ENCODE measurements at regions not wholly inside any gene's neighbourhood (a gene's known extent, or its start where the extent isn't known, plus 50 kb on each side); places are given as distances from the start of the nearest gene placed in this dataset.

GRCh38 chr14:42664190-42664589, 1057.5 kb downstream of the LRFN5 start:
- Histone ChIP-seq H3K27ac (ENCODE audit: low read depth in 1 of 3, low read length in 2 of 3) (no peak overlapping the region), H3K27me3 (ENCODE audit: control insufficient read depth in 3 of 3, insufficient read depth in 3 of 3, low read length in 3 of 3) (no peaks in the 10 kb centered on the region), H3K9me3 (ENCODE audit: control insufficient read depth in 2 of 2, insufficient read depth in 1 of 2, low read depth in 1 of 2, low read length in 1 of 2) (peaks cover 3 to 6% of the 10 kb centered on the region in 2 donors), H3K4me3 (ENCODE audit: low read depth in 1 of 3, low read length in 3 of 3) (no peak overlapping the region), H3K4me1 (ENCODE audit: control insufficient read depth in 3 of 3, insufficient read depth in 2 of 3, low read depth in 1 of 3, low read length in 2 of 3) (no peaks in the 10 kb centered on the region), H3K36me3 (ENCODE audit: control insufficient read depth in 3 of 3, insufficient read depth in 2 of 3, low read depth in 1 of 3, low read length in 3 of 3) (no peaks in the 10 kb centered on the region)
- DNase-seq (no peak), FAIRE-seq (no peak)
- WGBS, 3 donors = 13 to 41% (median 19%) methylated on average over 1 of the region's 1 CpG

- 71 to 77% (median 71%) methylated on average over 2 of the region's 2 CpGs for WGBS, 3 donors
- H3K4me3 ChIP-seq (ENCODE audit: low read depth in 1 of 3, low read length in 3 of 3) = no peak overlapping the region
- H3K9me3 ChIP-seq (ENCODE audit: control insufficient read depth in 2 of 2, insufficient read depth in 1 of 2, low read depth in 1 of 2, low read length in 1 of 2) = no peaks in the 10 kb centered on the region
- no peak overlapping the region for H3K27ac ChIP-seq (ENCODE audit: low read depth in 1 of 3, low read length in 2 of 3)
- no peaks in the 10 kb centered on the region for H3K4me1 ChIP-seq (ENCODE audit: control insufficient read depth in 3 of 3, insufficient read depth in 2 of 3, low read depth in 1 of 3, low read length in 2 of 3)
- no peak for FAIRE-seq
- DNase-seq = no peak
- no peaks in the 10 kb centered on the region for H3K36me3 ChIP-seq (ENCODE audit: control insufficient read depth in 3 of 3, insufficient read depth in 2 of 3, low read depth in 1 of 3, low read length in 3 of 3)
- H3K27me3 ChIP-seq (ENCODE audit: control insufficient read depth in 3 of 3, insufficient read depth in 3 of 3, low read length in 3 of 3) = no peaks in the 10 kb centered on the region
Measured at GRCh38 chr14:42654707-42655106, 1048.0 kb downstream of the LRFN5 start.

- FAIRE-seq (no peak), DNase-seq (no peak)
- H3K27me3 ChIP-seq (ENCODE audit: control insufficient read depth in 3 of 3, insufficient read depth in 3 of 3, low read length in 3 of 3) = no peaks in the 10 kb centered on the region
- no peak overlapping the region for H3K27ac ChIP-seq (ENCODE audit: low read depth in 1 of 3, low read length in 2 of 3)
- H3K36me3 ChIP-seq (ENCODE audit: control insufficient read depth in 3 of 3, insufficient read depth in 2 of 3, low read depth in 1 of 3, low read length in 3 of 3) = no peaks in the 10 kb centered on the region
- no peaks in the 10 kb centered on the region for H3K4me1 ChIP-seq (ENCODE audit: control insufficient read depth in 3 of 3, insufficient read depth in 2 of 3, low read depth in 1 of 3, low read length in 2 of 3)
- no peak overlapping the region for H3K4me3 ChIP-seq (ENCODE audit: low read depth in 1 of 3, low read length in 3 of 3)
- WGBS, 3 donors = 77 to 87% (median 79%) methylated on average over 3 of the region's 3 CpGs
- no peaks in the 10 kb centered on the region for H3K9me3 ChIP-seq (ENCODE audit: control insufficient read depth in 2 of 2, insufficient read depth in 1 of 2, low read depth in 1 of 2, low read length in 1 of 2)
Measured at GRCh38 chr14:42642787-42643186, 1036.1 kb downstream of the LRFN5 start.

- Histone ChIP-seq H3K27me3 (ENCODE audit: control insufficient read depth in 3 of 3, insufficient read depth in 3 of 3, low read length in 3 of 3) (no peaks in the 10 kb centered on the region), H3K9me3 (ENCODE audit: control insufficient read depth in 2 of 2, insufficient read depth in 1 of 2, low read depth in 1 of 2, low read length in 1 of 2) (no peaks in the 10 kb centered on the region), H3K27ac (ENCODE audit: low read depth in 1 of 3, low read length in 2 of 3) (no peak overlapping the region), H3K36me3 (ENCODE audit: control insufficient read depth in 3 of 3, insufficient read depth in 2 of 3, low read depth in 1 of 3, low read length in 3 of 3) (no peaks in the 10 kb centered on the region), H3K4me3 (ENCODE audit: low read depth in 1 of 3, low read length in 3 of 3) (no peak overlapping the region), H3K4me1 (ENCODE audit: control insufficient read depth in 3 of 3, insufficient read depth in 2 of 3, low read depth in 1 of 3, low read length in 2 of 3) (no peaks in the 10 kb centered on the region)
- DNase-seq (no peak), FAIRE-seq (no peak)
- 79 to 85% (median 80%) methylated on average over 6 of the region's 6 CpGs for WGBS, 3 donors
Measured at GRCh38 chr14:42633504-42634095, 1026.9 kb downstream of the LRFN5 start.

- Histone ChIP-seq H3K27me3 (ENCODE audit: control insufficient read depth in 3 of 3, insufficient read depth in 3 of 3, low read length in 3 of 3) (no peaks in the 10 kb centered on the region), H3K9me3 (ENCODE audit: control insufficient read depth in 2 of 2, insufficient read depth in 1 of 2, low read depth in 1 of 2, low read length in 1 of 2) (no peaks in the 10 kb centered on the region), H3K36me3 (ENCODE audit: control insufficient read depth in 3 of 3, insufficient read depth in 2 of 3, low read depth in 1 of 3, low read length in 3 of 3) (no peaks in the 10 kb centered on the region), H3K27ac (ENCODE audit: low read depth in 1 of 3, low read length in 2 of 3) (no peak overlapping the region), H3K4me1 (ENCODE audit: control insufficient read depth in 3 of 3, insufficient read depth in 2 of 3, low read depth in 1 of 3, low read length in 2 of 3) (no peaks in the 10 kb centered on the region), H3K4me3 (ENCODE audit: low read depth in 1 of 3, low read length in 3 of 3) (no peak overlapping the region)
- DNase-seq = no peak
- 69 to 89% (median 80%) methylated on average over 1 of the region's 1 CpG for WGBS, 3 donors
- FAIRE-seq = no peak
Measured at GRCh38 chr14:42629553-42629952, 1022.9 kb downstream of the LRFN5 start.

- no peaks in the 10 kb centered on the region for H3K9me3 ChIP-seq (ENCODE audit: control insufficient read depth in 2 of 2, insufficient read depth in 1 of 2, low read depth in 1 of 2, low read length in 1 of 2)
- no peak for FAIRE-seq
- no peak for DNase-seq
Measured at GRCh38 chr14:42628602-42629001, 1021.9 kb downstream of the LRFN5 start.

GRCh38 chr14:42626986-42627385, 1020.3 kb downstream of the LRFN5 start:
- FAIRE-seq = no peak

More at GRCh38 chr14:42628602-42629001, 1021.9 kb downstream of the LRFN5 start:
- Histone ChIP-seq H3K36me3 (ENCODE audit: control insufficient read depth in 3 of 3, insufficient read depth in 2 of 3, low read depth in 1 of 3, low read length in 3 of 3) (no peaks in the 10 kb centered on the region), H3K27ac (ENCODE audit: low read depth in 1 of 3, low read length in 2 of 3) (no peak overlapping the region), H3K4me1 (ENCODE audit: control insufficient read depth in 3 of 3, insufficient read depth in 2 of 3, low read depth in 1 of 3, low read length in 2 of 3) (no peaks in the 10 kb centered on the region), H3K27me3 (ENCODE audit: control insufficient read depth in 3 of 3, insufficient read depth in 3 of 3, low read length in 3 of 3) (no peaks in the 10 kb centered on the region), H3K4me3 (ENCODE audit: low read depth in 1 of 3, low read length in 3 of 3) (no peak overlapping the region)
- 44 to 67% (median 56%) methylated on average over 1 of the region's 1 CpG for WGBS, 3 donors

GRCh38 chr14:42624980-42625761, 1018.5 kb downstream of the LRFN5 start:
- no peak overlapping the region for H3K27ac ChIP-seq (ENCODE audit: low read depth in 1 of 3, low read length in 2 of 3)
- no peaks in the 10 kb centered on the region for H3K36me3 ChIP-seq (ENCODE audit: control insufficient read depth in 3 of 3, insufficient read depth in 2 of 3, low read depth in 1 of 3, low read length in 3 of 3)
- no peak overlapping the region for H3K4me3 ChIP-seq (ENCODE audit: low read depth in 1 of 3, low read length in 3 of 3)
- peak; percentile 5 for FAIRE-seq
- no peak for DNase-seq
- H3K27me3 ChIP-seq (ENCODE audit: control insufficient read depth in 3 of 3, insufficient read depth in 3 of 3, low read length in 3 of 3) = no peaks in the 10 kb centered on the region
- H3K9me3 ChIP-seq (ENCODE audit: control insufficient read depth in 2 of 2, insufficient read depth in 1 of 2, low read depth in 1 of 2, low read length in 1 of 2) = no peaks in the 10 kb centered on the region
- 9 to 37% (median 14%) methylated on average over 1 of the region's 1 CpG for WGBS, 3 donors
- no peaks in the 10 kb centered on the region for H3K4me1 ChIP-seq (ENCODE audit: control insufficient read depth in 3 of 3, insufficient read depth in 2 of 3, low read depth in 1 of 3, low read length in 2 of 3)

More at GRCh38 chr14:42626986-42627385, 1020.3 kb downstream of the LRFN5 start:
- Histone ChIP-seq H3K27me3 (ENCODE audit: control insufficient read depth in 3 of 3, insufficient read depth in 3 of 3, low read length in 3 of 3) (no peaks in the 10 kb centered on the region), H3K36me3 (ENCODE audit: control insufficient read depth in 3 of 3, insufficient read depth in 2 of 3, low read depth in 1 of 3, low read length in 3 of 3) (no peaks in the 10 kb centered on the region), H3K4me1 (ENCODE audit: control insufficient read depth in 3 of 3, insufficient read depth in 2 of 3, low read depth in 1 of 3, low read length in 2 of 3) (no peaks in the 10 kb centered on the region), H3K4me3 (ENCODE audit: low read depth in 1 of 3, low read length in 3 of 3) (no peak overlapping the region), H3K9me3 (ENCODE audit: control insufficient read depth in 2 of 2, insufficient read depth in 1 of 2, low read depth in 1 of 2, low read length in 1 of 2) (no peaks in the 10 kb centered on the region), H3K27ac (ENCODE audit: low read depth in 1 of 3, low read length in 2 of 3) (no peak overlapping the region)
- no peak for DNase-seq

Data from small intestine (tissue), 7 donors.